GM18505 (cell line): ENCODE measurements at regions not wholly inside any gene's neighbourhood (a gene's known extent, or its start where the extent isn't known, plus 50 kb on each side); places are given as distances from the start of the nearest gene placed in this dataset.

Experiments used
- ATAC-seq: cut with Tn5 transposase; IDR thresholded peaks from one replicate; pipeline ENCODE4 v1.9.1; 2021; ENCODE audit not compliant: unreplicated experiment
- POLR2A ChIP-seq: IDR thresholded peaks from 4 replicates; pipeline ENCODE4 v1.6.1; 2011; ENCODE audit warnings: borderline replicate concordance; ENCODE audit not compliant: insufficient read depth, insufficient read length; ENCODE audit errors: extremely low read depth

DNA sequence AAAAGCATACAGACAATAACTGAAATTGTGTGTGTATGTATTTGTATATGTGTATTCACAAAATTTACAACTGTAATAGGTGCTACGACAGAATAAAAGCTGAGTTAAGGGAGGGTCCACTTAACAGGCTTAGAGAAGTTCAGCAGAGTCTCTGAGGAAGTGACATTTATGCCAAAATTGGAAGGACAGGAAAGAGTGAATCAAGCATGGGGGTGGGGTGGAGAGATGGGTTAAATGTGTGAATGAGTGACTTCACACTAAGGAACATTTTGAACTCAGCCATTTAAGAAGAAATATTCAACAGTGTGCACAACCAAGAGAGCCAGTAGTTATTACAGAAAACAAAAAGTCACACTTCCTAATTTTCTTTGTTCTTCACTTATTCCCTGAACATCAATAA is 53.8 kb upstream of the RGS1 start:
- no peak for ATAC-seq
- TF ChIP-seq POLR2A = no peak

DNA sequence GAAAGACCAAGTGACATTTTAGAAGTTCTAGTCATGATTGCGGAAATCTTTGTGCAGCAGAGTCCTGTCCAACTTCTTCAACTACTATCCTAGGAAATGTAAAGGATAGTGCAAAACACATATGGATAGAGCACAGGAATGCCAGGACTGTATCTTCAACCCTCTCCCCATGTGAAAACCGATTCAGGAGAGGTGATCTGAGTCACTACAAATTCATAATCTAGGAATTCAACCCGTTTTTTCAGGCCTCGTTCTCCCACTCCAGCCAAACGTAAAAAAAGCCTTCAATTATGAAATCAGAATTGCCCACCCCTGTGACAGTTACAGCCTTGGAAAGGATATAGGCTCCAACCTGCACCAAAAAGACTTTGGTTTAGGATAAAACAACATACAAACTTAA is 52.9 kb upstream of the RGS1 start:
- no peak for TF ChIP-seq POLR2A
- ATAC-seq = no peak

DNA sequence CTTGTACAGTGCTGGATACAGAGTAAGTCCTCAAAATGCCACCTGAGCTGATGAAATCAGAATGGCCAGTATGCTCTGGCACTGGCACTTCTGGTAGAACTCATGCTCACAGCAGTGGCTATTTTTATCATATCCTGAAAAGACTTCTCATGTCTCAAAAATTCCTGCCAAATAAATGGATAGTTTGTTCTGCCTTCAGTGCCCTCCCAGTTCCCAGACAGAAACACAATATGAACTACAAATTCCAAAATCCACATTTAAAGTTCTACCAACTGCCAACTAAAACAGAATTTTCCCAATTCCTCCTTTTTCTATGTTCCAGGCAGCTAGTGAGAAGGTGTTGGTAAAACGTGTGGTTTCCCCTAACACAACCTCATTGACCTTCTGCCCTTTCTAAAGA is 51.4 kb upstream of the RGS1 start:
- TF ChIP-seq POLR2A = no peak
- no peak for ATAC-seq
